Spleen (tissue), 11 donors: ENCODE measurements at regions not wholly inside any gene's neighbourhood (a gene's known extent, or its start where the extent isn't known, plus 50 kb on each side); places are given as distances from the start of the nearest gene placed in this dataset.

Experiments
- DNase-seq: peaks from one replicate; pipeline ENCODE4 v3.0.0-alpha.2; 2020
- H3K27ac ChIP-seq, 8 donors: fragments of 200-600 bp; sonication (generic) in 7 of 8; 1 replicate in 4 of 8; 2 replicates in 4 of 8; pipeline versions ENCODE4 v1.5.0 to v1.8.0; 2016 to 2021; ENCODE audit warnings: inconsistent platforms in 4 of 8, mild to moderate bottlenecking in 4 of 8, moderate library complexity in 1 of 8
- H3K27me3 ChIP-seq, 7 donors: fragments of 200-600 bp; sonication (generic) in 6 of 7; replicated peaks in 1 of 7; 1 replicate in 4 of 7; 2 replicates in 3 of 7; pipeline versions ENCODE4 v1.5.0 to v1.8.0; 2016 to 2021; ENCODE audit warnings: inconsistent platforms in 3 of 7, mild to moderate bottlenecking in 1 of 7
- H3K36me3 ChIP-seq, 6 donors: fragments of 200-600 bp; sonication (generic) in 5 of 6; 1 replicate in 4 of 6; 2 replicates in 2 of 6; pipeline versions ENCODE4 v1.5.0 to v1.8.0; 2016 to 2021; ENCODE audit warnings: inconsistent platforms in 2 of 6
- H3K4me1 ChIP-seq, 6 donors: fragments of 200-600 bp; sonication (generic) in 5 of 6; 1 replicate in 3 of 6; 2 replicates in 3 of 6; pipeline versions ENCODE4 v1.5.0 to v1.8.0; 2016 to 2021; ENCODE audit warnings: inconsistent platforms in 3 of 6
- H3K4me3 ChIP-seq, 8 donors: fragments of 200-600 bp; sonication (generic) in 7 of 8; 1 replicate in 4 of 8; 2 replicates in 4 of 8; pipeline versions ENCODE4 v1.5.0 to v1.8.0; 2016 to 2021; ENCODE audit warnings: inconsistent platforms in 4 of 8, mild to moderate bottlenecking in 4 of 8, moderate library complexity in 2 of 8
- H3K9me3 ChIP-seq, 8 donors: fragments of 200-600 bp; sonication (generic) in 7 of 8; 1 replicate in 4 of 8; 2 replicates in 4 of 8; pipeline versions ENCODE4 v1.5.0 to v1.8.0; 2016 to 2021; ENCODE audit warnings: inconsistent platforms in 4 of 8
- CTCF ChIP-seq, 11 experiments: fragments of 200-600 bp in 7 of 11; fragments of 450-650 bp in 4 of 11; sonication (generic) in 4 of 11; IDR thresholded peaks in 8 of 11; conservative IDR thresholded peaks in 3 of 11; 1 replicate in 7 of 11; 2 replicates in 4 of 11; pipeline versions ENCODE4 v1.4.0 to v1.8.0; 2016 to 2021; ENCODE audit warnings: antibody characterized with exemption in 11 of 11, inconsistent platforms in 4 of 11, mild to moderate bottlenecking in 1 of 11
- POLR2A ChIP-seq, 3 donors: fragments of 450-650 bp; IDR thresholded peaks; one replicate each; pipeline ENCODE4 v1.5.1; 2017; ENCODE audit warnings: antibody characterized with exemption in 3 of 3, mild to moderate bottlenecking in 1 of 3
- POLR2AphosphoS5 ChIP-seq, 3 donors: sonication (generic); formaldehyde crosslinking; IDR thresholded peaks; one replicate each; pipeline ENCODE4 v1.5.1; 2017; ENCODE audit warnings: antibody characterized with exemption in 3 of 3
- WGBS, 5 donors: extraction: QIAGEN DNeasy Blood & Tissue Kit in 3 of 5; methylation state at CpG; one replicate each; pipeline versions ENCODE4 v1.1.5 to v1.1.7; 2013 to 2018; 5-methylcytosine and 5-hydroxymethylcytosine counted together
- intact Hi-C: fragments of 100-400 bp; cut with DNase I; formaldehyde crosslinking; loops from one replicate; pipeline ENCODE4 v1.15.0; 2023; ENCODE audit warnings: low total_unique reads
- donor health status: healthy with polysubstance abuse.
- donor health status: DM: no; HTN: no; CAD: no; lungs with moderate emphysema.
- donor health status: DM: no; HTN: no; CAD: no.
- donor health status: Bipolar disorder and iron deficiency.
- donor health status: healthy.
- donor health status: DM: no; HTN: no; CAD: no.
- donor health status: DM: yes; HTN: yes; CAD: no.

DNA sequence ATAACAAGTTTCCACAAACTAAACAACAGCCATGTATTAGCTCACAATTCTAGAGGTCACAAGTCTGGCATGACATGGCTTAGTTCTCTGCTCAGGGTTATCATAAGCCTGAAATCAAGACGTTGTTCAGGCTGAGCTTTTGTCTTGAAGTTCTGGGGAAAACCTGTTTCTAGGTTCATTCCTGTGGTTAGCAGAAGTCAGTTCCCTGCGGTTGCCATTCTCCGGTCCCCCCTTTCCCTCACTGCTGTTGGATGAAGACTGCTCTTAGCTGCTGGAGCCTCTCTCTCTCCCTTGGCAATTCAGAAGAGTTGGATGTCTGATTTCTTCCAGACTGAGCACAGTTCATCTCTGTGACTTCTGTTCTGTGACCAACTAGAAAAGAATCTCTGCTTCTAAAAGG, 962.6 kb downstream of the PCDH7 start:
- DNase-seq, result no peak
- Histone ChIP-seq H3K4me1 (no peaks in the 10 kb centered on the region), H3K36me3 (no peaks in the 10 kb centered on the region), H3K27me3 (no peaks in the 10 kb centered on the region), H3K9me3 (no peaks in the 10 kb centered on the region), H3K27ac (no peak overlapping the region), H3K4me3 (no peak overlapping the region)
- WGBS, 5 donors, result 58 to 70% (median 64%) methylated on average over 3 of the region's 3 CpGs
- intact Hi-C loops, result no loop called here
- no peak for TF ChIP-seq POLR2AphosphoS5 (IDR thresholded peaks at IDR 0.05)
- TF ChIP-seq POLR2A (IDR thresholded peaks at IDR 0.05), result no peak
- TF ChIP-seq CTCF (IDR thresholded peaks at IDR 0.05 in 8 of 11, conservative IDR thresholded peaks at IDR 0.05 in 3 of 11), result no peak

GRCh38 chr4:31687717-31688342, 967.7 kb downstream of the PCDH7 start:
- Histone ChIP-seq H3K27ac (no peak overlapping the region), H3K9me3 (no peaks in the 10 kb centered on the region), H3K4me3 (no peak overlapping the region), H3K36me3 (no peaks in the 10 kb centered on the region), H3K4me1 (no peaks in the 10 kb centered on the region), H3K27me3 (no peaks in the 10 kb centered on the region)
- TF ChIP-seq CTCF (IDR thresholded peaks at IDR 0.05 in 8 of 11, conservative IDR thresholded peaks at IDR 0.05 in 3 of 11), result no peak
- TF ChIP-seq POLR2AphosphoS5 (IDR thresholded peaks at IDR 0.05), result no peak
- TF ChIP-seq POLR2A (IDR thresholded peaks at IDR 0.05), result no peak
- WGBS, 5 donors, result 65 to 76% (median 74%) methylated on average over 3 of the region's 3 CpGs
- intact Hi-C loops, result no loop called here
- DNase-seq, result no peak

GRCh38 chr4:31692399-31692940, 972.3 kb downstream of the PCDH7 start:
- DNase-seq, result no peak

More at GRCh38 chr4:31692399-31692940, 972.3 kb downstream of the PCDH7 start:
- WGBS, 5 donors, result 54 to 73% (median 61%) methylated on average over 4 of the region's 4 CpGs
- no peak overlapping the region for H3K4me3 ChIP-seq
- no peaks in the 10 kb centered on the region for H3K4me1 ChIP-seq
- H3K9me3 ChIP-seq, result peaks cover 0 to 4% (median 0%) of the 10 kb centered on the region in 8 donors
- no peak overlapping the region for H3K27ac ChIP-seq
- no peak for TF ChIP-seq CTCF (IDR thresholded peaks at IDR 0.05 in 8 of 11, conservative IDR thresholded peaks at IDR 0.05 in 3 of 11)
- TF ChIP-seq POLR2AphosphoS5 (IDR thresholded peaks at IDR 0.05), result no peak
- TF ChIP-seq POLR2A (IDR thresholded peaks at IDR 0.05), result no peak
- intact Hi-C loops, result no loop called here
- no peaks in the 10 kb centered on the region for H3K36me3 ChIP-seq
- H3K27me3 ChIP-seq, result no peaks in the 10 kb centered on the region
